Epithelial cell of proximal tubule (primary cell): ENCODE measurements at regions not wholly inside any gene's neighbourhood (a gene's known extent, or its start where the extent isn't known, plus 50 kb on each side); places are given as distances from the start of the nearest gene placed in this dataset.

ENCODE experiments used
- DNase-seq: peaks from one replicate; pipeline ENCODE4 v3.0.0-alpha.2; 2011; ENCODE audit warnings: low read depth
- H3K4me3 ChIP-seq: 2 replicates; pipeline ENCODE4 v1.5.1; 2011; ENCODE audit warnings: low read depth, mild to moderate bottlenecking, low read length
- CTCF ChIP-seq: conservative IDR thresholded peaks from 2 replicates; pipeline ENCODE4 v1.5.1; 2012; ENCODE audit warnings: low read depth, mild to moderate bottlenecking, low read length

- no peak for DNase-seq
- TF ChIP-seq CTCF = no peak
- no peak overlapping the region for H3K4me3 ChIP-seq
These were observed 619.3 kb downstream of the MBD2 start for GRCh38 chr18:53605198-53605597.

GRCh38 chr18:53603276-53603675 is 621.2 kb downstream of the MBD2 start:
- no peak for TF ChIP-seq CTCF
- no peak overlapping the region for H3K4me3 ChIP-seq
- no peak for DNase-seq

- TF ChIP-seq CTCF = no peak
- no peak overlapping the region for H3K4me3 ChIP-seq
- no peak for DNase-seq
These were observed 623.1 kb downstream of the MBD2 start for GRCh38 chr18:53601344-53601743.

GRCh38 chr18:53586923-53587322 is 637.5 kb downstream of the MBD2 start:
- TF ChIP-seq CTCF = no peak
- H3K4me3 ChIP-seq = no peak overlapping the region
- DNase-seq = no peak
